WERI-Rb-1 (cell line): ENCODE measurements at regions not wholly inside any gene's neighbourhood (a gene's known extent, or its start where the extent isn't known, plus 50 kb on each side); places are given as distances from the start of the nearest gene placed in this dataset.

ENCODE experiments used
- DNase-seq: peaks from one replicate; pipeline ENCODE4 v3.0.0-alpha.2; 2020
- H3K27ac ChIP-seq: fragments of 250-450 bp; sonication (Bioruptor Pico); 2 replicates; pipeline ENCODE4 v1.5.1; 2020; ENCODE audit warnings: mild to moderate bottlenecking, moderate library complexity
- H3K27me3 ChIP-seq: fragments of 250-450 bp; sonication (Bioruptor Pico); 2 replicates; pipeline ENCODE4 v1.5.1; 2021; ENCODE audit warnings: mild to moderate bottlenecking, low read depth, moderate library complexity; ENCODE audit not compliant: insufficient read depth, severe bottlenecking
- H3K36me3 ChIP-seq: fragments of 250-450 bp; sonication (Bioruptor Pico); 2 replicates; pipeline ENCODE4 v1.5.1; 2020; ENCODE audit warnings: mild to moderate bottlenecking, moderate library complexity
- H3K4me3 ChIP-seq: 2 replicates; pipeline ENCODE4 v1.5.1; 2011; ENCODE audit warnings: low read depth, mild to moderate bottlenecking, control low read depth, low read length
- H3K9me3 ChIP-seq: fragments of 250-450 bp; sonication (Bioruptor Pico); 2 replicates; pipeline ENCODE4 v1.5.1; 2021; ENCODE audit warnings: mild to moderate bottlenecking, moderate library complexity; ENCODE audit not compliant: severe bottlenecking
- TF ChIP-seq, protein P1 (sequence below): IDR thresholded peaks from 2 replicates; pipeline ENCODE4 v1.5.1; 2011; ENCODE audit warnings: low read depth, mild to moderate bottlenecking, control low read depth, inconsistent platforms, low read length

DNA sequence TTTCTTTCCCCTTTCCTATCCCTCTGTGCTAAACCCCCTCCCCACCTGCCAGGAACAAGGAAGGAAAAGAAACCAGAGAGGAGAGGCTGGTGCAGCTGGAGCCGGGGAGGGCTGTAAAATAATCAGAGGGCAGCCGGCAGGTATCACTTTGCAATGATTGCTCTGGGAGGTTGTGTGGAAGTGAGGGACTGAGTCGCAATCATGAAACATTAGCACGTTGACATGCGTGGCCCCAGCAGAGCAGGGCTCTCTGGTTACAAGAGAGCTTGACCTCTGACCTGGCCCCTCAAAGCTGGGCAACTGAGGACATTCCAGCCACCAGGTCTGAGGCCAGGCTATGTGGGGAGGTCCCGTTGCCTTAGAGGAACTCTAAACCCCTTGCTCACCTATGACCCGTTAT lies 170.8 kb upstream of the BDNF start:
- TF ChIP-seq, protein P1, sequence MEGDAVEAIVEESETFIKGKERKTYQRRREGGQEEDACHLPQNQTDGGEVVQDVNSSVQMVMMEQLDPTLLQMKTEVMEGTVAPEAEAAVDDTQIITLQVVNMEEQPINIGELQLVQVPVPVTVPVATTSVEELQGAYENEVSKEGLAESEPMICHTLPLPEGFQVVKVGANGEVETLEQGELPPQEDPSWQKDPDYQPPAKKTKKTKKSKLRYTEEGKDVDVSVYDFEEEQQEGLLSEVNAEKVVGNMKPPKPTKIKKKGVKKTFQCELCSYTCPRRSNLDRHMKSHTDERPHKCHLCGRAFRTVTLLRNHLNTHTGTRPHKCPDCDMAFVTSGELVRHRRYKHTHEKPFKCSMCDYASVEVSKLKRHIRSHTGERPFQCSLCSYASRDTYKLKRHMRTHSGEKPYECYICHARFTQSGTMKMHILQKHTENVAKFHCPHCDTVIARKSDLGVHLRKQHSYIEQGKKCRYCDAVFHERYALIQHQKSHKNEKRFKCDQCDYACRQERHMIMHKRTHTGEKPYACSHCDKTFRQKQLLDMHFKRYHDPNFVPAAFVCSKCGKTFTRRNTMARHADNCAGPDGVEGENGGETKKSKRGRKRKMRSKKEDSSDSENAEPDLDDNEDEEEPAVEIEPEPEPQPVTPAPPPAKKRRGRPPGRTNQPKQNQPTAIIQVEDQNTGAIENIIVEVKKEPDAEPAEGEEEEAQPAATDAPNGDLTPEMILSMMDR = no peak
- no peaks in the 10 kb centered on the region for H3K9me3 ChIP-seq
- DNase-seq = no peak
- H3K4me3 ChIP-seq = no peak overlapping the region
- H3K27me3 ChIP-seq = no peaks in the 10 kb centered on the region
- H3K27ac ChIP-seq = no peak overlapping the region
- no peaks in the 10 kb centered on the region for H3K36me3 ChIP-seq

DNA sequence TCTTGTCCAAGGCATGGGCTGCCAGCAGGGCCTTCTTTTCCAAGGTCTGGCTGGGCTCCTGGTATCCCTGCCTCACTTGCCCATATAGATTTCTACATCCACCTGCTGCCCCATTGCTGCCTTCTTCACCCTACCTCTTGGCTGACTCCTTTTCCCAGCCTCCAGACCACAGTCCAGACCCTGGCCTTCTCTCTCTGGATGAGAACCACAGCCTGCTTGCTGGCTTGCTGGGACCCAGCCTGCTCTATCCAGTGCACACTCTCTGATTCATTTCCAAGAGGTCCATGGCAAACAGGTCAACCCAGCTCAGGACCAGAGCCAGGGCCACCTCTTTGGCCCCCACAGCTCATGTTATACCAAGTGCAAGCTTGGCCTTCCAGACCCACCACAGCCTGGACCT lies 169.4 kb upstream of the BDNF start:
- H3K36me3 ChIP-seq = no peaks in the 10 kb centered on the region
- H3K27me3 ChIP-seq = no peaks in the 10 kb centered on the region
- no peak for DNase-seq
- no peaks in the 10 kb centered on the region for H3K9me3 ChIP-seq
- TF ChIP-seq, protein P1 = no peak
- no peak overlapping the region for H3K27ac ChIP-seq
- no peak overlapping the region for H3K4me3 ChIP-seq

DNA sequence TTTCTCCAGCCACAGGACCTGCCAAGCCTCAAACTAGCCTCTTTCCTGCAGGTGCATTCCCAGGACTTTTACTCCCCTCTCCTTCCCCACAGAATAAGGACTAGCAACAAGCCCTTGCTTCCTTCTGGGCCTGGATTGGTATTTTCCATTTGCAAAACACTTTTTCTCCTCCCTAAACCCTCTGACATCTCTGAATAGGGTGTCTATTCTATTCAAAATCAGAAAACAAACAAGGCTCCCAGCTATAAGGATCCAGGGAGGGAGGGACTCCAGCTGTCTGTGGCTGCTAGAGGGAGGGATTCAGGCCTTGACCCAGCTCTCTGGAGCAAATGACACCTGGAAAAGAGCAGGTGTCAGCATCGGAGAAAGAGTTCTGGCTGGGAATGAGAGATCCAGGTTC lies 168.5 kb upstream of the BDNF start:
- TF ChIP-seq, protein P1 = no peak
- DNase-seq = no peak
- no peak overlapping the region for H3K27ac ChIP-seq
- H3K4me3 ChIP-seq = no peak overlapping the region
- no peaks in the 10 kb centered on the region for H3K36me3 ChIP-seq
- no peaks in the 10 kb centered on the region for H3K9me3 ChIP-seq
- H3K27me3 ChIP-seq = no peaks in the 10 kb centered on the region

DNA sequence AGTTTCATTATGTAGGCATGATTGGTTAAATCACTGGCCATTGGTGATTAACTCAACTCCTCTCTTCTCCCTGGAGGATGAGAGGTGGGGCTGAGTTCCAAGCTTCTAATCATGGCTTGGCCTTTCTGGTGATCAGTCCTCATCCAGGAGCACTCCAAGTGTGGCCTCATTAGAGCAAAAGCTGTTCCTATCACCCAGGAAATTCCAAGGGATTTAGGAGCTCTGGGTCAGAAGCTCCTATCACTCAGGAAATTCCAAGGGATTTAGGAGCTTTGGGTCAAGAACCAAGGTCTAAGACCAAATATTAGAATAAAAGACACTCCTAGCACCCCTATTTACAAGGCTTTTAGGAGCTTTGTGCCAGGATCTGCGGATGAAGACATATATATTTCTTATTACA lies 168.0 kb upstream of the BDNF start:
- no peaks in the 10 kb centered on the region for H3K36me3 ChIP-seq
- no peaks in the 10 kb centered on the region for H3K27me3 ChIP-seq
- no peaks in the 10 kb centered on the region for H3K9me3 ChIP-seq
- TF ChIP-seq, protein P1 = no peak
- H3K27ac ChIP-seq = no peak overlapping the region
- no peak overlapping the region for H3K4me3 ChIP-seq
- no peak for DNase-seq

DNA sequence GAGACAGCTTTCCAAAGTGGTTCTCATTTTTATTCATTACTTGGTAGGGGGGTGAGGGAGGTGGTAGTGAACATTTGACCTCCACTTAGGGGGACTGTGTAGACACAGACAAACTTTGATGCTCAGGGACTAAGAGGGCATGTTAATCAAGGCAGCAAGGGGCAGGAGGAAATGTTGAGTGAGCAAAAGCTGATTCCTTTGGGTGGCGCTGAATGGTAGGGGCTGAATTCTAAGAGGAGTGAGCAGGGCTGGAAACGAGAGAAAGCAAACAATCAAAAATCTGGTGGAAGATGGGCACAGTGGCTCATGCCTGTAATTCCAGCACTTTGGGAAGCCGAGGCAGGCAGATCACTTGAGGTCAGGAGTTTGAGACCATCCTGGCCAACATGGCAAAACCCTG lies 164.8 kb upstream of the BDNF start:
- H3K4me3 ChIP-seq = no peak overlapping the region
- H3K27me3 ChIP-seq = no peaks in the 10 kb centered on the region
- TF ChIP-seq, protein P1 = no peak
- H3K36me3 ChIP-seq = no peaks in the 10 kb centered on the region
- no peaks in the 10 kb centered on the region for H3K9me3 ChIP-seq
- DNase-seq = no peak
- H3K27ac ChIP-seq = no peak overlapping the region

DNA sequence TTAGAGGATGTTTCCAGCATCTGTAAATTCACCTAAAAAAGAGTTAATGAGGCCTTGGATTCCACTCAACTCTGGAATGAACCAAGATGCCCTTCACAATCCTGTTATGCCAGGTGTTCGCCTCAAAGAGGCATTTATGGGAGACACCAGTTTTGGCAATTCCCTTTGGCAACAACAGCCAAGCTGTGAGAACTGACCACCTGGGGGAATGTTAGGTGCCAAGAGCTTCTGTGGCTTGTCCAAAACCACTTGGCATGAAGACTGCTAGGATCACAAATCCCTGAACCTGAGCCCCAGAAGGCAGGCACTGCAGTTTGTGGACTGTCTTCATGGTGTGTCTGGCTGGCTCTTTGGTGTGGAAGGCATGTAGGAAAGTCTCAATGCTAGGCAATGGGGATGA lies 164.4 kb upstream of the BDNF start:
- DNase-seq = no peak
- TF ChIP-seq, protein P1 = no peak
- Histone ChIP-seq H3K4me3 (no peak overlapping the region), H3K27me3 (no peaks in the 10 kb centered on the region), H3K27ac (no peak overlapping the region), H3K36me3 (no peaks in the 10 kb centered on the region), H3K9me3 (no peaks in the 10 kb centered on the region)
